HAP-1 (cell line): ENCODE measurements at regions not wholly inside any gene's neighbourhood (a gene's known extent, or its start where the extent isn't known, plus 50 kb on each side); places are given as distances from the start of the nearest gene placed in this dataset.
"Not testable (repeated sequence)": the region's sequence is repeated elsewhere in the genome, so short reads cannot be mapped to it uniquely, and the experiment has no call there.

Source experiments
- DNase-seq, 2 experiments: peaks; one replicate each; pipeline ENCODE4 v3.0.0-alpha.2; 2016 to 2020; ENCODE audit warnings: low spot score in 2 of 2
- H3K27me3 ChIP-seq: fragments of 250-450 bp; sonication (Bioruptor Pico); 2 replicates; pipeline ENCODE4 v1.5.1; 2020; ENCODE audit warnings: low read depth, mild to moderate bottlenecking, moderate library complexity
- H3K36me3 ChIP-seq: fragments of 250-450 bp; sonication (Bioruptor Pico); replicated peaks from 2 replicates; pipeline ENCODE4 v1.5.1; 2020; ENCODE audit warnings: mild to moderate bottlenecking
- H3K4me1 ChIP-seq: fragments of 250-450 bp; sonication (Bioruptor Pico); 2 replicates; pipeline ENCODE4 v1.5.1; 2020; ENCODE audit warnings: mild to moderate bottlenecking
- H3K4me3 ChIP-seq: fragments of 250-450 bp; sonication (Bioruptor Pico); 2 replicates; pipeline ENCODE4 v1.5.1; 2020; ENCODE audit warnings: mild to moderate bottlenecking, moderate library complexity
- H3K9me3 ChIP-seq: fragments of 250-450 bp; sonication (Bioruptor Pico); 2 replicates; pipeline ENCODE4 v1.5.1; 2020; ENCODE audit warnings: mild to moderate bottlenecking, moderate library complexity
- in situ Hi-C: fragments of 300-500 bp; cut with MboI; formaldehyde crosslinking; loops from 3 replicates; pipeline ENCODE4 v1.14.3; 2020; ENCODE audit warnings: low sequenced_read_pairs, inconsistent platforms, mixed read lengths

- H3K36me3 ChIP-seq, H3K4me3 ChIP-seq, H3K4me1 ChIP-seq, in situ Hi-C loops, H3K9me3 ChIP-seq, H3K27me3 ChIP-seq, DNase-seq: not testable (repeated sequence)
Measured at GRCh38 chr16:66024567-66024966, 341.9 kb upstream of the CDH5 start.

- no peak for DNase-seq
- Histone ChIP-seq H3K27me3 (no peaks in the 10 kb centered on the region), H3K36me3 (no peaks in the 10 kb centered on the region), H3K9me3 (no peaks in the 10 kb centered on the region), H3K4me3 (no peak overlapping the region), H3K4me1 (no peaks in the 10 kb centered on the region)
- in situ Hi-C loops: no loop called here
Measured at GRCh38 chr16:66023481-66023880, 343.0 kb upstream of the CDH5 start.

GRCh38 chr16:66020642-66021041 lies 345.8 kb upstream of the CDH5 start:
- no peaks in the 10 kb centered on the region for H3K4me1 ChIP-seq
- in situ Hi-C loops: no loop called here
- DNase-seq: no peak
- no peaks in the 10 kb centered on the region for H3K9me3 ChIP-seq
- H3K27me3 ChIP-seq: no peaks in the 10 kb centered on the region
- H3K36me3 ChIP-seq: no peaks in the 10 kb centered on the region
- no peak overlapping the region for H3K4me3 ChIP-seq

GRCh38 chr16:66020046-66020445 lies 346.4 kb upstream of the CDH5 start:
- H3K4me3 ChIP-seq: no peak overlapping the region
- in situ Hi-C loops: no loop called here
- H3K36me3 ChIP-seq: no peaks in the 10 kb centered on the region
- no peak for DNase-seq
- H3K9me3 ChIP-seq: no peaks in the 10 kb centered on the region
- H3K4me1 ChIP-seq: no peaks in the 10 kb centered on the region
- no peaks in the 10 kb centered on the region for H3K27me3 ChIP-seq

- H3K36me3 ChIP-seq, in situ Hi-C loops, H3K4me1 ChIP-seq, DNase-seq, H3K4me3 ChIP-seq, H3K27me3 ChIP-seq, H3K9me3 ChIP-seq: not testable (repeated sequence)
Measured at GRCh38 chr16:66019502-66019901, 347.0 kb upstream of the CDH5 start.

- no peak for DNase-seq
- H3K9me3 ChIP-seq: no peaks in the 10 kb centered on the region
- no peaks in the 10 kb centered on the region for H3K4me1 ChIP-seq
- no peaks in the 10 kb centered on the region for H3K27me3 ChIP-seq
- in situ Hi-C loops: no loop called here
- no peaks in the 10 kb centered on the region for H3K36me3 ChIP-seq
- no peak overlapping the region for H3K4me3 ChIP-seq
Measured at GRCh38 chr16:66014221-66014620, 352.3 kb upstream of the CDH5 start.

GRCh38 chr16:66013486-66013885 lies 353.0 kb upstream of the CDH5 start:
- in situ Hi-C loops: no loop called here
- Histone ChIP-seq H3K4me1 (no peaks in the 10 kb centered on the region), H3K36me3 (no peaks in the 10 kb centered on the region), H3K27me3 (no peaks in the 10 kb centered on the region), H3K4me3 (no peak overlapping the region), H3K9me3 (no peaks in the 10 kb centered on the region)
- no peak for DNase-seq

GRCh38 chr16:66008136-66008535 lies 358.4 kb upstream of the CDH5 start:
- no peaks in the 10 kb centered on the region for H3K4me1 ChIP-seq
- H3K36me3 ChIP-seq: no peaks in the 10 kb centered on the region

GRCh38 chr16:66007717-66008116 lies 358.8 kb upstream of the CDH5 start:
- Histone ChIP-seq H3K4me3 (no peak overlapping the region), H3K9me3 (no peaks in the 10 kb centered on the region), H3K36me3 (no peaks in the 10 kb centered on the region), H3K4me1 (no peaks in the 10 kb centered on the region), H3K27me3 (no peaks in the 10 kb centered on the region)
- no peak for DNase-seq
- in situ Hi-C loops: no loop called here

More at GRCh38 chr16:66008136-66008535, 358.4 kb upstream of the CDH5 start:
- in situ Hi-C loops: no loop called here
- no peaks in the 10 kb centered on the region for H3K27me3 ChIP-seq
- H3K4me3 ChIP-seq: no peak overlapping the region
- no peak for DNase-seq
- no peaks in the 10 kb centered on the region for H3K9me3 ChIP-seq

GRCh38 chr16:66006485-66006884 lies 360.0 kb upstream of the CDH5 start:
- Histone ChIP-seq H3K36me3 (no peaks in the 10 kb centered on the region), H3K9me3 (no peaks in the 10 kb centered on the region), H3K4me3 (no peak overlapping the region), H3K27me3 (no peaks in the 10 kb centered on the region), H3K4me1 (no peaks in the 10 kb centered on the region)
- no peak for DNase-seq
- in situ Hi-C loops: no loop called here

GRCh38 chr16:66004699-66005098 lies 361.8 kb upstream of the CDH5 start:
- in situ Hi-C loops: no loop called here
- no peak for DNase-seq
- Histone ChIP-seq H3K4me3 (no peak overlapping the region), H3K4me1 (no peaks in the 10 kb centered on the region), H3K9me3 (no peaks in the 10 kb centered on the region), H3K36me3 (no peaks in the 10 kb centered on the region), H3K27me3 (no peaks in the 10 kb centered on the region)

GRCh38 chr16:66003201-66003600 lies 363.3 kb upstream of the CDH5 start:
- no peaks in the 10 kb centered on the region for H3K36me3 ChIP-seq
- no peak for DNase-seq
- H3K4me1 ChIP-seq: no peaks in the 10 kb centered on the region
- H3K27me3 ChIP-seq: no peaks in the 10 kb centered on the region
- in situ Hi-C loops: no loop called here
- no peaks in the 10 kb centered on the region for H3K9me3 ChIP-seq
- H3K4me3 ChIP-seq: no peak overlapping the region

GRCh38 chr16:66002601-66003000 lies 363.9 kb upstream of the CDH5 start:
- in situ Hi-C loops: no loop called here
- no peak for DNase-seq
- Histone ChIP-seq H3K27me3 (no peaks in the 10 kb centered on the region), H3K4me1 (no peaks in the 10 kb centered on the region), H3K4me3 (no peak overlapping the region), H3K9me3 (no peaks in the 10 kb centered on the region), H3K36me3 (no peaks in the 10 kb centered on the region)

- Histone ChIP-seq H3K9me3 (no peaks in the 10 kb centered on the region), H3K4me3 (no peak overlapping the region), H3K27me3 (no peaks in the 10 kb centered on the region), H3K36me3 (no peaks in the 10 kb centered on the region), H3K4me1 (no peaks in the 10 kb centered on the region)
- in situ Hi-C loops: no loop called here
- no peak for DNase-seq
Measured at GRCh38 chr16:66001432-66001831, 365.1 kb upstream of the CDH5 start.

- Histone ChIP-seq H3K27me3 (no peaks in the 10 kb centered on the region), H3K4me1 (no peaks in the 10 kb centered on the region), H3K4me3 (no peak overlapping the region), H3K9me3 (no peaks in the 10 kb centered on the region), H3K36me3 (no peaks in the 10 kb centered on the region)
- DNase-seq: no peak
- in situ Hi-C loops: no loop called here
Measured at GRCh38 chr16:65998443-65998842, 368.0 kb upstream of the CDH5 start.
